HepG2 (cell line): ENCODE measurements at regions not wholly inside any gene's neighbourhood (a gene's known extent, or its start where the extent isn't known, plus 50 kb on each side); places are given as distances from the start of the nearest gene placed in this dataset.

ENCODE experiments used
- GATAD1 ChIP-seq: IDR thresholded peaks from 2 replicates; pipeline ENCODE4 v1.6.1; 2016; ENCODE audit warnings: missing genetic modification reagents, missing compliant biosample characterization
- HNRNPLL ChIP-seq: fragments of 200-400 bp; formaldehyde crosslinking; IDR thresholded peaks from 2 replicates; pipeline ENCODE4 v1.6.1; 2017; ENCODE audit warnings: mild to moderate bottlenecking, low read depth, low read length; ENCODE audit not compliant: poor library complexity, severe bottlenecking
- KDM1A ChIP-seq: IDR thresholded peaks from 2 replicates; pipeline ENCODE4 v1.6.1; 2016; ENCODE audit warnings: missing compliant biosample characterization
- MIER2 ChIP-seq: IDR thresholded peaks from 2 replicates; pipeline ENCODE4 v1.6.1; 2016; ENCODE audit warnings: missing biosample characterization, missing genetic modification reagents
- MYNN ChIP-seq: sonication (generic); formaldehyde crosslinking; IDR thresholded peaks from 2 replicates; pipeline ENCODE4 v1.4.0; 2020; ENCODE audit warnings: mild to moderate bottlenecking, low read depth, missing genetic modification reagents
- NKX3-1 ChIP-seq: sonication (generic); formaldehyde crosslinking; IDR thresholded peaks from 2 replicates; pipeline ENCODE4 v1.5.0; 2020; ENCODE audit warnings: missing genetic modification reagents
- POLR2A ChIP-seq, 2 experiments: IDR thresholded peaks; 2 replicates each; pipeline ENCODE4 v1.6.1; 2011; ENCODE audit warnings: low read depth in 2 of 2, low read length in 2 of 2, mild to moderate bottlenecking in 1 of 2, moderate library complexity in 1 of 2; ENCODE audit not compliant: insufficient read depth in 1 of 2
- TARDBP ChIP-seq: sonication (generic); formaldehyde crosslinking; IDR thresholded peaks from 2 replicates; pipeline ENCODE4 v1.8.0; 2022; ENCODE audit warnings: mild to moderate bottlenecking, missing genetic modification reagents
- TOPORS ChIP-seq: sonication (generic); formaldehyde crosslinking; IDR thresholded peaks from 2 replicates; pipeline ENCODE4 v1.8.0; 2023; ENCODE audit warnings: mild to moderate bottlenecking, missing genetic modification reagents
- ZNF138 ChIP-seq: sonication (generic); formaldehyde crosslinking; IDR thresholded peaks from 2 replicates; pipeline ENCODE4 v1.5.0; 2020; ENCODE audit warnings: mild to moderate bottlenecking, low read depth, missing genetic modification reagents
- ZNF142 ChIP-seq: sonication (generic); formaldehyde crosslinking; IDR thresholded peaks from 2 replicates; pipeline ENCODE4 v1.4.0; 2020; ENCODE audit warnings: missing genetic modification reagents
- TF ChIP-seq, protein P1 (sequence below), 2 experiments: fragments of 450-650 bp in 1 of 2; sonication (generic) in 1 of 2; formaldehyde crosslinking; IDR thresholded peaks; 2 replicates each; pipeline versions ENCODE4 v1.5.0 to v1.8.0; 2020 to 2022; ENCODE audit warnings: mild to moderate bottlenecking in 1 of 2, missing genetic modification reagents in 1 of 2
- TF ChIP-seq, protein P2 (sequence below): sonication (generic); formaldehyde crosslinking; conservative IDR thresholded peaks from 2 replicates; pipeline ENCODE4 v1.5.0; 2020; ENCODE audit warnings: missing genetic modification reagents

GRCh38 chr10:78937800-78938694 is 130.7 kb upstream of the ZMIZ1 start (continued):
- TF ChIP-seq, protein P1, sequence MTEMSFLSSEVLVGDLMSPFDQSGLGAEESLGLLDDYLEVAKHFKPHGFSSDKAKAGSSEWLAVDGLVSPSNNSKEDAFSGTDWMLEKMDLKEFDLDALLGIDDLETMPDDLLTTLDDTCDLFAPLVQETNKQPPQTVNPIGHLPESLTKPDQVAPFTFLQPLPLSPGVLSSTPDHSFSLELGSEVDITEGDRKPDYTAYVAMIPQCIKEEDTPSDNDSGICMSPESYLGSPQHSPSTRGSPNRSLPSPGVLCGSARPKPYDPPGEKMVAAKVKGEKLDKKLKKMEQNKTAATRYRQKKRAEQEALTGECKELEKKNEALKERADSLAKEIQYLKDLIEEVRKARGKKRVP (CRISPR knock-in tag; IDR thresholded peaks at IDR 0.05), result no peak
- no peak for TF ChIP-seq TOPORS (CRISPR knock-in tag)
- no peak for TF ChIP-seq MIER2 (CRISPR knock-in tag)
- TF ChIP-seq ZNF142 (CRISPR knock-in tag), result no peak
- no peak for TF ChIP-seq NKX3-1 (CRISPR knock-in tag)
- TF ChIP-seq MYNN (CRISPR knock-in tag), result no peak
- no peak for TF ChIP-seq ZNF138 (CRISPR knock-in tag)
- no peak for TF ChIP-seq GATAD1 (CRISPR knock-in tag)
- TF ChIP-seq TARDBP (CRISPR knock-in tag), result peak; percentile 71; the same call in 1 of the 2 replicates
- no peak for TF ChIP-seq KDM1A (CRISPR knock-in tag)
- no peak for TF ChIP-seq HNRNPLL
- no peak for TF ChIP-seq POLR2A (IDR thresholded peaks at IDR 0.05; ENCODE audit: insufficient read depth in 1 of 2, low read depth in 2 of 2, low read length in 2 of 2)
- TF ChIP-seq, protein P2, sequence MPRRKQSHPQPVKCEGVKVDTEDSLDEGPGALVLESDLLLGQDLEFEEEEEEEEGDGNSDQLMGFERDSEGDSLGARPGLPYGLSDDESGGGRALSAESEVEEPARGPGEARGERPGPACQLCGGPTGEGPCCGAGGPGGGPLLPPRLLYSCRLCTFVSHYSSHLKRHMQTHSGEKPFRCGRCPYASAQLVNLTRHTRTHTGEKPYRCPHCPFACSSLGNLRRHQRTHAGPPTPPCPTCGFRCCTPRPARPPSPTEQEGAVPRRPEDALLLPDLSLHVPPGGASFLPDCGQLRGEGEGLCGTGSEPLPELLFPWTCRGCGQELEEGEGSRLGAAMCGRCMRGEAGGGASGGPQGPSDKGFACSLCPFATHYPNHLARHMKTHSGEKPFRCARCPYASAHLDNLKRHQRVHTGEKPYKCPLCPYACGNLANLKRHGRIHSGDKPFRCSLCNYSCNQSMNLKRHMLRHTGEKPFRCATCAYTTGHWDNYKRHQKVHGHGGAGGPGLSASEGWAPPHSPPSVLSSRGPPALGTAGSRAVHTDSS (CRISPR knock-in tag), result no peak
